DOHH2 (cell line): ENCODE measurements at regions not wholly inside any gene's neighbourhood (a gene's known extent, or its start where the extent isn't known, plus 50 kb on each side); places are given as distances from the start of the nearest gene placed in this dataset.

Experiments used
- H3F3A ChIP-seq: fragments of 200-600 bp; sonication (generic), shearing (Covaris generic); 2 replicates; pipeline ENCODE4 v1.6.0; 2016; ENCODE audit warnings: antibody characterized with exemption, mild to moderate bottlenecking; ENCODE audit not compliant: control insufficient read depth, insufficient read depth
- H3K27ac ChIP-seq: fragments of 200-600 bp; sonication (generic); 2 replicates; pipeline ENCODE4 v1.5.1; 2014; ENCODE audit warnings: low read depth, mild to moderate bottlenecking, low read length, moderate library complexity
- H3K27me3 ChIP-seq: fragments of 200-600 bp; sonication (generic); 2 replicates; pipeline ENCODE4 v1.6.1; 2014; ENCODE audit warnings: mild to moderate bottlenecking, low read length, mixed read lengths; ENCODE audit not compliant: control insufficient read depth
- H3K36me3 ChIP-seq: fragments of 200-600 bp; sonication (generic); 2 replicates; pipeline ENCODE4 v1.6.1; 2014; ENCODE audit warnings: mild to moderate bottlenecking, low read length, moderate library complexity, mixed read lengths; ENCODE audit not compliant: control insufficient read depth
- H3K4me1 ChIP-seq: fragments of 200-600 bp; sonication (generic); 2 replicates; pipeline ENCODE4 v1.6.1; 2014; ENCODE audit warnings: mild to moderate bottlenecking, low read length, mixed read lengths; ENCODE audit not compliant: control insufficient read depth
- H3K4me2 ChIP-seq: fragments of 200-600 bp; sonication (generic); 2 replicates; pipeline ENCODE4 v1.6.0; 2014; ENCODE audit warnings: mild to moderate bottlenecking, low read length, moderate library complexity
- H3K4me3 ChIP-seq: fragments of 200-600 bp; sonication (generic); 2 replicates; pipeline ENCODE4 v1.5.1; 2014; ENCODE audit warnings: mild to moderate bottlenecking, low read length, mixed read lengths
- H3K79me2 ChIP-seq: fragments of 200-600 bp; sonication (generic); 2 replicates; pipeline ENCODE4 v1.6.1; 2014; ENCODE audit warnings: mild to moderate bottlenecking, low read length, mixed read lengths; ENCODE audit not compliant: control insufficient read depth
- H3K9me2 ChIP-seq: fragments of 200-600 bp; sonication (generic); replicated peaks from 2 replicates; pipeline ENCODE4 v1.6.1; 2014; ENCODE audit warnings: mild to moderate bottlenecking, low read length, mixed read lengths; ENCODE audit not compliant: control insufficient read depth
- H3K9me3 ChIP-seq: fragments of 200-600 bp; sonication (generic); 2 replicates; pipeline ENCODE4 v1.6.1; 2014; ENCODE audit warnings: antibody characterized with exemption, low read length, mixed read lengths; ENCODE audit not compliant: control insufficient read depth, insufficient read depth
- H4K20me1 ChIP-seq: fragments of 200-600 bp; sonication (generic); 2 replicates; pipeline ENCODE4 v1.6.0; 2014; ENCODE audit warnings: low read depth, mild to moderate bottlenecking, antibody characterized with exemption, low read length, moderate library complexity; ENCODE audit not compliant: control insufficient read depth, insufficient read depth
- EZH2phosphoT487 ChIP-seq: fragments of 200-600 bp; sonication (generic); IDR thresholded peaks from 2 replicates; pipeline ENCODE4 v1.6.1; 2017; ENCODE audit warnings: borderline replicate concordance, mild to moderate bottlenecking, antibody characterized with exemption, low read length, moderate library complexity, mixed read lengths
- TF ChIP-seq, protein P1 (sequence below): fragments of 200-600 bp; sonication (generic); IDR thresholded peaks from one replicate; pipeline ENCODE4 v1.5.1; 2014; ENCODE audit warnings: antibody characterized with exemption, mild to moderate bottlenecking, low read depth, low read length; ENCODE audit not compliant: poor library complexity, severe bottlenecking

DNA sequence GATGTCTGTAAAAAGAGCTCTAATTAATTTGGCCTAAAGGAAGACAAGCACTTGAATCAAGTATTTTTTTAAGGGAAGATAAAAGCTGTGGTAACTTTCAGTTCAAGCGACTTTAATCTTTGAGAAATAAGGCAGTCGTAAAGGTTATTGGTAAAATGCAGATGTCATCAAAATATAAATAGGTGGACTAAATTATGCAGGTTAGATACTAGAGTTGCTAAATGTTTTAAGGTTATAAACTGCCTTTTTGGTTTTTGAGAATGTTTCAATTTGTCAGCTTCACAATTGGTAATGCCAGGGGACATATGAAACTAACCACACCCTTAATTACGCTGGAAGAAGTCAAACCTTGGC is 159.5 kb upstream of the OLIG3 start:
- Histone ChIP-seq H3K79me2 (no peaks in the 10 kb centered on the region), H3K36me3 (no peaks in the 10 kb centered on the region), H3K4me1 (no peaks in the 10 kb centered on the region), H3K9me2 (no peaks in the 10 kb centered on the region), H3K27ac (no peak overlapping the region), H3K4me3 (no peak overlapping the region), H3F3A (no peaks in the 10 kb centered on the region), H4K20me1 (no peaks in the 10 kb centered on the region), H3K4me2 (no peak overlapping the region), H3K9me3 (peaks cover 20% of the 10 kb centered on the region), H3K27me3 (no peaks in the 10 kb centered on the region)
- no peak for TF ChIP-seq EZH2phosphoT487
- TF ChIP-seq, protein P1, sequence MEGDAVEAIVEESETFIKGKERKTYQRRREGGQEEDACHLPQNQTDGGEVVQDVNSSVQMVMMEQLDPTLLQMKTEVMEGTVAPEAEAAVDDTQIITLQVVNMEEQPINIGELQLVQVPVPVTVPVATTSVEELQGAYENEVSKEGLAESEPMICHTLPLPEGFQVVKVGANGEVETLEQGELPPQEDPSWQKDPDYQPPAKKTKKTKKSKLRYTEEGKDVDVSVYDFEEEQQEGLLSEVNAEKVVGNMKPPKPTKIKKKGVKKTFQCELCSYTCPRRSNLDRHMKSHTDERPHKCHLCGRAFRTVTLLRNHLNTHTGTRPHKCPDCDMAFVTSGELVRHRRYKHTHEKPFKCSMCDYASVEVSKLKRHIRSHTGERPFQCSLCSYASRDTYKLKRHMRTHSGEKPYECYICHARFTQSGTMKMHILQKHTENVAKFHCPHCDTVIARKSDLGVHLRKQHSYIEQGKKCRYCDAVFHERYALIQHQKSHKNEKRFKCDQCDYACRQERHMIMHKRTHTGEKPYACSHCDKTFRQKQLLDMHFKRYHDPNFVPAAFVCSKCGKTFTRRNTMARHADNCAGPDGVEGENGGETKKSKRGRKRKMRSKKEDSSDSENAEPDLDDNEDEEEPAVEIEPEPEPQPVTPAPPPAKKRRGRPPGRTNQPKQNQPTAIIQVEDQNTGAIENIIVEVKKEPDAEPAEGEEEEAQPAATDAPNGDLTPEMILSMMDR, result no peak

DNA sequence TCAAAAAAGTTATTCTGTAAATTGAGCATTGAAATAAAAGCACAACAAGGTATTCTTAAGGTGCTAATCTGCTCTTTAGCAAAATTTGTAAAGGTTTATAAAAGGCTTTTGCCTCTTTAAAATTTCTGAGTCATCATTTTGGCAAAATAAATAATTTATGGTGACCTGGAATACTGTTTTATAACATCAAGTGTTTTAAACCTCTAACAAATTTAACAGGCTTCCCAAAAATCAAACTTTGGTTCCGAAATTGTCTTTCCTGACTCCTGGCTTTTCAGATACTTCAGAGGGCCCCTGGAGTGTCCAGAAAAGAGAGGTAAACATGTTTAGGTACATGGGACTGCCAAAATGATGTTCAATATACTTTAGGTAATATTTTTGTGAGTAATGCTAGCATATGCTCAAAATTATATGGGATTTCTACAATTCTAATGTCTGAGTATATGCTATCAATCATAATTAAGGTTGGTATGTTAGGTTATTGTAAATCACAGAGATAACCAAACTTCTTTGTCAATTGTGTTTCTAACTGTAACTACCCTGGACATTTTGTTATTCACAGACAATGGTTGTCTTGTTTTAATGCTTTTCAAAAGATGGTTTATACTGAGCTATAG is 160.3 kb upstream of the OLIG3 start:
- Histone ChIP-seq H3K4me3 (no peak overlapping the region), H3K4me2 (no peak overlapping the region), H4K20me1 (no peaks in the 10 kb centered on the region), H3K79me2 (no peaks in the 10 kb centered on the region), H3K4me1 (no peaks in the 10 kb centered on the region), H3K27ac (no peak overlapping the region), H3K9me3 (peaks cover 20% of the 10 kb centered on the region), H3K36me3 (no peaks in the 10 kb centered on the region), H3K27me3 (no peaks in the 10 kb centered on the region), H3K9me2 (no peaks in the 10 kb centered on the region), H3F3A (no peaks in the 10 kb centered on the region)
- no peak for TF ChIP-seq EZH2phosphoT487
- TF ChIP-seq, protein P1, result no peak

DNA sequence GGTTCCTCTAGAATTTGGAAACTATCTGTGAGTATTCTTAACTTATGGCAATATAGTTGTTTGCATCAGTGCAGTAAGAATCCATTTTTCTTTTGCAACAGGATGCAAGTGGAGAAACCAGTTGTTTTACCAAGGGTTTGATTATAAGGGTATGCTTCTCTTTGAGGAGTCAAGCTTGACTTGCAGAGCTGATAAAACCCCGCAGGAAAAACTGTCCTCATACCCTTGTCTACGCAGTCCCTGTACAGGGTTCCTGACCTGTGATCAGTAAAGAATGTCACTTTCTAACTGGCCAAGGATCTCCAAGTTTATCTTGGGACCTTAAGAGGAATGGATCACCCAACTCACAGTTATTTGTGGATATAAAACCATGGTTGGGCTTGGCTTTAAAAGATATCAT is 161.1 kb upstream of the OLIG3 start:
- no peak overlapping the region for H3K27ac ChIP-seq
- TF ChIP-seq, protein P1, result no peak
- no peak for TF ChIP-seq EZH2phosphoT487
- H3F3A ChIP-seq, result no peaks in the 10 kb centered on the region
- no peaks in the 10 kb centered on the region for H3K4me1 ChIP-seq
- H3K36me3 ChIP-seq, result no peaks in the 10 kb centered on the region
- no peaks in the 10 kb centered on the region for H3K9me2 ChIP-seq
- H3K4me2 ChIP-seq, result no peak overlapping the region
- no peaks in the 10 kb centered on the region for H3K79me2 ChIP-seq
- H4K20me1 ChIP-seq, result no peaks in the 10 kb centered on the region
- H3K9me3 ChIP-seq, result peaks cover 20% of the 10 kb centered on the region
- H3K4me3 ChIP-seq, result no peak overlapping the region
- no peaks in the 10 kb centered on the region for H3K27me3 ChIP-seq
